ENCODE measurements at regions not wholly inside any gene's neighbourhood (a gene's known extent, or its start where the extent isn't known, plus 50 kb on each side); places are given as distances from the start of the nearest gene placed in this dataset.

GRCh38 chr11:122229481-122230384, 113.7 kb upstream of the BLID start:
- no peak for DNase-seq (ENCODE audit: low spot score)
- in situ Hi-C loops (cut with MboI; ENCODE audit: low pct_unique_long_range_greater_than_20kb, low sequenced_read_pairs, unreplicated experiment) = no loop called here
- no peak for TF ChIP-seq CTCF (IDR thresholded peaks at IDR 0.05; ENCODE audit: extremely low read depth, insufficient read depth, missing control alignments)

- no peak for TF ChIP-seq CTCF (IDR thresholded peaks at IDR 0.05; ENCODE audit: extremely low read depth, insufficient read depth, missing control alignments)
- no peak for DNase-seq (ENCODE audit: low spot score)
- in situ Hi-C loops (cut with MboI; ENCODE audit: low pct_unique_long_range_greater_than_20kb, low sequenced_read_pairs, unreplicated experiment) = no loop called here
Observed at GRCh38 chr11:122229078-122229477, 113.1 kb upstream of the BLID start.

- in situ Hi-C loops (cut with MboI; ENCODE audit: low pct_unique_long_range_greater_than_20kb, low sequenced_read_pairs, unreplicated experiment) = no loop called here
- no peak for TF ChIP-seq CTCF (IDR thresholded peaks at IDR 0.05; ENCODE audit: extremely low read depth, insufficient read depth, missing control alignments)
- DNase-seq (ENCODE audit: low spot score) = no peak
Observed at GRCh38 chr11:122226810-122227379, 110.9 kb upstream of the BLID start.

- no peak for DNase-seq (ENCODE audit: low spot score)
- TF ChIP-seq CTCF (IDR thresholded peaks at IDR 0.05; ENCODE audit: extremely low read depth, insufficient read depth, missing control alignments) = no peak
- in situ Hi-C loops (cut with MboI; ENCODE audit: low pct_unique_long_range_greater_than_20kb, low sequenced_read_pairs, unreplicated experiment) = no loop called here
Observed at GRCh38 chr11:122224867-122225266, 108.9 kb upstream of the BLID start.

GRCh38 chr11:122220321-122220720, 104.3 kb upstream of the BLID start:
- no peak for DNase-seq (ENCODE audit: low spot score)
- in situ Hi-C loops (cut with MboI; ENCODE audit: low pct_unique_long_range_greater_than_20kb, low sequenced_read_pairs, unreplicated experiment) = no loop called here
- TF ChIP-seq CTCF (IDR thresholded peaks at IDR 0.05; ENCODE audit: extremely low read depth, insufficient read depth, missing control alignments) = no peak

- TF ChIP-seq CTCF (IDR thresholded peaks at IDR 0.05; ENCODE audit: extremely low read depth, insufficient read depth, missing control alignments) = no peak
- in situ Hi-C loops (cut with MboI; ENCODE audit: low pct_unique_long_range_greater_than_20kb, low sequenced_read_pairs, unreplicated experiment) = loop anchor here (10.0 kb wide), 1 partner anchor 285 kb away; no protein-coding TSS in a partner anchor
- DNase-seq (ENCODE audit: low spot score) = no peak
Observed at GRCh38 chr11:122219791-122220190, 103.8 kb upstream of the BLID start.

Measured in GM13977 (cell line).